Osteoblast (primary cell): ENCODE measurements at regions not wholly inside any gene's neighbourhood (a gene's known extent, or its start where the extent isn't known, plus 50 kb on each side); places are given as distances from the start of the nearest gene placed in this dataset.
"Not testable (repeated sequence)": the region's sequence is repeated elsewhere in the genome, so short reads cannot be mapped to it uniquely, and the experiment has no call there.

ENCODE experiments used
- DNase-seq: peaks from one replicate; pipeline ENCODE4 v3.0.0; 2011; ENCODE audit warnings: low spot score, mixed read lengths; ENCODE audit not compliant: insufficient read length; ENCODE audit errors: missing footprints
- H2AFZ ChIP-seq: 2 replicates; pipeline ENCODE4 v1.6.0; 2011; ENCODE audit warnings: mild to moderate bottlenecking, low read length
- H3K27ac ChIP-seq: 2 replicates; pipeline ENCODE4 v1.5.1; 2011; ENCODE audit warnings: mild to moderate bottlenecking, low read depth, low read length, moderate library complexity
- H3K27me3 ChIP-seq: 2 replicates; pipeline ENCODE4 v1.6.0; 2012; ENCODE audit warnings: mild to moderate bottlenecking, control low read depth, inconsistent platforms, low read length, moderate library complexity; ENCODE audit not compliant: insufficient read depth
- H3K36me3 ChIP-seq: 2 replicates; pipeline ENCODE4 v1.5.1; 2011; ENCODE audit warnings: mild to moderate bottlenecking, low read length, control low read depth, moderate library complexity; ENCODE audit not compliant: insufficient read depth
- H3K4me1 ChIP-seq: 2 replicates; pipeline ENCODE4 v1.5.1; 2011; ENCODE audit warnings: mild to moderate bottlenecking, low read length, control low read depth, moderate library complexity; ENCODE audit not compliant: insufficient read depth
- H3K4me2 ChIP-seq: 2 replicates; pipeline ENCODE4 v1.6.0; 2011; ENCODE audit warnings: mild to moderate bottlenecking, low read length; ENCODE audit not compliant: insufficient read depth
- H3K4me3 ChIP-seq: fragments of 200-600 bp; sonication (generic); 3 replicates; pipeline ENCODE4 v1.5.1; 2012; ENCODE audit warnings: mild to moderate bottlenecking, low read length, inconsistent platforms; ENCODE audit not compliant: insufficient read depth
- H3K79me2 ChIP-seq: 2 replicates; pipeline ENCODE4 v1.6.0; 2012; ENCODE audit warnings: mild to moderate bottlenecking, low read length, control low read depth, inconsistent platforms; ENCODE audit not compliant: insufficient read depth
- H3K9me3 ChIP-seq: 2 replicates; pipeline ENCODE4 v1.5.1; 2011; ENCODE audit warnings: low read depth, low read length, control low read depth
- H4K20me1 ChIP-seq: 2 replicates; pipeline ENCODE4 v1.6.0; 2012; ENCODE audit warnings: mild to moderate bottlenecking, low read length, control low read depth; ENCODE audit not compliant: insufficient read depth
- CTCF ChIP-seq: IDR thresholded peaks from 2 replicates; pipeline ENCODE4 v1.5.1; 2011; ENCODE audit warnings: mild to moderate bottlenecking, low read depth, low read length, moderate library complexity; ENCODE audit errors: extremely low read depth

GRCh38 chr10:107970512-107970911, 806.0 kb upstream of the SORCS1 start:
- no peak overlapping the region for H2AFZ ChIP-seq
- no peaks in the 10 kb centered on the region for H3K36me3 ChIP-seq
- H3K4me1 ChIP-seq, result no peaks in the 10 kb centered on the region
- no peak overlapping the region for H3K27ac ChIP-seq
- H4K20me1 ChIP-seq, result no peaks in the 10 kb centered on the region
- no peaks in the 10 kb centered on the region for H3K79me2 ChIP-seq
- H3K27me3 ChIP-seq, result no peaks in the 10 kb centered on the region
- no peak for DNase-seq
- H3K4me3 ChIP-seq, result no peak overlapping the region
- H3K9me3 ChIP-seq, result no peaks in the 10 kb centered on the region
- no peak for TF ChIP-seq CTCF
- H3K4me2 ChIP-seq, result no peak overlapping the region

GRCh38 chr10:107969936-107970335, 805.4 kb upstream of the SORCS1 start:
- no peaks in the 10 kb centered on the region for H3K79me2 ChIP-seq

GRCh38 chr10:107966826-107967225, 802.3 kb upstream of the SORCS1 start:
- Histone ChIP-seq H3K4me3 (no peak overlapping the region), H3K27me3 (no peaks in the 10 kb centered on the region), H3K9me3 (no peaks in the 10 kb centered on the region), H4K20me1 (no peaks in the 10 kb centered on the region), H2AFZ (no peak overlapping the region), H3K79me2 (no peaks in the 10 kb centered on the region), H3K4me2 (no peak overlapping the region), H3K27ac (no peak overlapping the region), H3K4me1 (no peaks in the 10 kb centered on the region), H3K36me3 (no peaks in the 10 kb centered on the region)
- DNase-seq, result no peak
- TF ChIP-seq CTCF, result no peak

More at GRCh38 chr10:107969936-107970335, 805.4 kb upstream of the SORCS1 start:
- H2AFZ ChIP-seq, result no peak overlapping the region
- DNase-seq, result no peak
- H3K27me3 ChIP-seq, result no peaks in the 10 kb centered on the region
- no peaks in the 10 kb centered on the region for H3K9me3 ChIP-seq
- H4K20me1 ChIP-seq, result no peaks in the 10 kb centered on the region
- H3K27ac ChIP-seq, result no peak overlapping the region
- H3K4me2 ChIP-seq, result no peak overlapping the region
- no peaks in the 10 kb centered on the region for H3K36me3 ChIP-seq
- H3K4me3 ChIP-seq, result no peak overlapping the region
- TF ChIP-seq CTCF, result no peak
- no peaks in the 10 kb centered on the region for H3K4me1 ChIP-seq

GRCh38 chr10:107952649-107953556, 788.4 kb upstream of the SORCS1 start:
- no peak overlapping the region for H3K4me3 ChIP-seq
- no peak for TF ChIP-seq CTCF
- no peaks in the 10 kb centered on the region for H3K4me1 ChIP-seq
- H3K79me2 ChIP-seq, result no peaks in the 10 kb centered on the region
- H3K27me3 ChIP-seq, result no peaks in the 10 kb centered on the region
- DNase-seq, result no peak
- no peak overlapping the region for H3K4me2 ChIP-seq
- no peak overlapping the region for H3K27ac ChIP-seq
- H2AFZ ChIP-seq, result no peak overlapping the region
- peaks cover 5% of the 10 kb centered on the region for H3K9me3 ChIP-seq
- no peaks in the 10 kb centered on the region for H4K20me1 ChIP-seq
- H3K36me3 ChIP-seq, result no peaks in the 10 kb centered on the region

GRCh38 chr10:107950411-107951062, 786.0 kb upstream of the SORCS1 start:
- not testable (repeated sequence) for H4K20me1 ChIP-seq, H3K79me2 ChIP-seq, H3K27me3 ChIP-seq, H3K36me3 ChIP-seq, H2AFZ ChIP-seq, H3K4me3 ChIP-seq, H3K27ac ChIP-seq, H3K4me2 ChIP-seq, H3K4me1 ChIP-seq, H3K9me3 ChIP-seq, DNase-seq
